GM23338 (cell line): ENCODE measurements at regions not wholly inside any gene's neighbourhood (a gene's known extent, or its start where the extent isn't known, plus 50 kb on each side); places are given as distances from the start of the nearest gene placed in this dataset.

ENCODE experiments used
- ATAC-seq: fragments of 200-7000 bp; cut with Tn5 transposase; 3 replicates; pipeline ENCODE4 v1.9.1; 2020
- DNase-seq: peaks from one replicate; pipeline ENCODE4 v3.0.0-alpha.2; 2015; ENCODE audit warnings: low spot score
- H2AFZ ChIP-seq: fragments of 200-600 bp; sonication (generic); 2 replicates; pipeline ENCODE4 v1.8.0; 2016; ENCODE audit warnings: antibody characterized with exemption, mild to moderate bottlenecking, moderate library complexity
- H3F3A ChIP-seq: fragments of 200-600 bp; sonication (generic); replicated peaks from 2 replicates; pipeline ENCODE4 v1.8.0; 2017; ENCODE audit warnings: antibody characterized with exemption, mixed run types, low read depth
- H3K27ac ChIP-seq: fragments of 200-600 bp; sonication (generic); 2 replicates; pipeline ENCODE4 v1.6.1; 2016; ENCODE audit warnings: low read depth
- H3K27me3 ChIP-seq: fragments of 200-600 bp; sonication (generic); 2 replicates; pipeline ENCODE4 v1.8.0; 2016; ENCODE audit warnings: mild to moderate bottlenecking, mixed run types, moderate library complexity; ENCODE audit not compliant: insufficient read depth
- H3K36me3 ChIP-seq: fragments of 200-600 bp; sonication (generic); 2 replicates; pipeline ENCODE4 v1.8.0; 2016; ENCODE audit warnings: mild to moderate bottlenecking; ENCODE audit not compliant: insufficient read depth
- H3K4me1 ChIP-seq: fragments of 200-600 bp; sonication (generic); 2 replicates; pipeline ENCODE4 v1.8.0; 2016; ENCODE audit warnings: mild to moderate bottlenecking, moderate library complexity; ENCODE audit not compliant: insufficient read depth
- H3K4me2 ChIP-seq: fragments of 200-600 bp; sonication (generic); 2 replicates; pipeline ENCODE4 v1.7.1; 2017; ENCODE audit warnings: mixed run types
- H3K4me3 ChIP-seq: fragments of 200-600 bp; sonication (generic); 2 replicates; pipeline ENCODE4 v1.6.1; 2016; ENCODE audit warnings: mixed run types
- H3K79me2 ChIP-seq: fragments of 200-600 bp; sonication (generic); replicated peaks from 2 replicates; pipeline ENCODE4 v1.8.0; 2017; ENCODE audit warnings: mild to moderate bottlenecking; ENCODE audit not compliant: insufficient read depth
- H3K9me2 ChIP-seq: fragments of 200-600 bp; sonication (generic); 2 replicates; pipeline ENCODE4 v1.8.0; 2017; ENCODE audit not compliant: insufficient read depth
- H4K20me1 ChIP-seq: fragments of 200-600 bp; sonication (generic); replicated peaks from 2 replicates; pipeline ENCODE4 v1.8.0; 2017; ENCODE audit warnings: mild to moderate bottlenecking; ENCODE audit not compliant: insufficient read depth
- H3K27ac Mint-ChIP-seq: 2 replicates; pipeline ENCODE4 v1.8.0; 2020; ENCODE audit warnings: inconsistent platforms, mild to moderate bottlenecking, moderate library complexity, mixed read lengths
- H3K27me3 Mint-ChIP-seq: 3 replicates; pipeline ENCODE4 v1.8.0; 2022; ENCODE audit warnings: low read depth, mild to moderate bottlenecking, moderate library complexity, mixed read lengths, inconsistent platforms; ENCODE audit not compliant: insufficient read depth, poor library complexity
- H3K36me3 Mint-ChIP-seq: 3 replicates; pipeline ENCODE4 v1.8.0; 2021; ENCODE audit warnings: low read depth, mild to moderate bottlenecking, inconsistent platforms, moderate library complexity, mixed read lengths
- H3K4me1 Mint-ChIP-seq: 3 replicates; pipeline ENCODE4 v1.8.0; 2020; ENCODE audit warnings: mild to moderate bottlenecking, inconsistent platforms, mixed read lengths
- H3K4me3 Mint-ChIP-seq: 3 replicates; pipeline ENCODE4 v1.8.0; 2021; ENCODE audit warnings: moderate library complexity, mild to moderate bottlenecking, inconsistent platforms, mixed read lengths
- H3K9me3 Mint-ChIP-seq: 3 replicates; pipeline ENCODE4 v1.8.0; 2020; ENCODE audit warnings: moderate library complexity, mild to moderate bottlenecking, inconsistent platforms, mixed read lengths
- CREB1 ChIP-seq: fragments of 250-450 bp; sonication (Bioruptor Pico); IDR thresholded peaks from 2 replicates; pipeline ENCODE4 v1.5.0; 2020; ENCODE audit warnings: low read depth, mild to moderate bottlenecking, moderate library complexity
- EZH2 ChIP-seq: fragments of 200-600 bp; sonication (generic); IDR thresholded peaks from one replicate; pipeline ENCODE4 v1.8.0; 2017; ENCODE audit warnings: antibody characterized with exemption, mild to moderate bottlenecking, low read depth; ENCODE audit not compliant: unreplicated experiment
- EZH2phosphoT487 ChIP-seq: fragments of 200-600 bp; sonication (generic); IDR thresholded peaks from one replicate; pipeline ENCODE4 v1.8.1; 2018; ENCODE audit warnings: antibody characterized with exemption; ENCODE audit not compliant: unreplicated experiment
- JUNB ChIP-seq: IDR thresholded peaks from one replicate; pipeline ENCODE4 v1.6.1; 2016; ENCODE audit warnings: antibody characterized with exemption; ENCODE audit not compliant: unreplicated experiment
- POLR2AphosphoS5 ChIP-seq: IDR thresholded peaks from 2 replicates; pipeline ENCODE4 v1.6.1; 2016; ENCODE audit warnings: antibody characterized with exemption, low read depth
- STAT1 ChIP-seq: IDR thresholded peaks from one replicate; pipeline ENCODE4 v1.6.1; 2016; ENCODE audit warnings: antibody characterized with exemption; ENCODE audit not compliant: unreplicated experiment
- ZNF114 ChIP-seq: fragments of 250-450 bp; sonication (Bioruptor Pico); IDR thresholded peaks from 2 replicates; pipeline ENCODE4 v1.5.0; 2020; ENCODE audit warnings: mild to moderate bottlenecking, moderate library complexity
- TF ChIP-seq, protein P1 (sequence below), 2 experiments: fragments of 200-600 bp in 1 of 2; sonication (generic) in 1 of 2; conservative IDR thresholded peaks; 2 replicates each; pipeline versions ENCODE4 v1.5.1 to v1.6.1; 2016 to 2017; ENCODE audit warnings: antibody characterized with exemption in 2 of 2, low read depth in 2 of 2, mild to moderate bottlenecking in 2 of 2, moderate library complexity in 1 of 2
- TF ChIP-seq, protein P2 (sequence below): IDR thresholded peaks from 2 replicates; pipeline ENCODE4 v1.6.1; 2016; ENCODE audit warnings: antibody characterized with exemption
- TF ChIP-seq, protein P3 (sequence below): fragments of 250-450 bp; sonication (Bioruptor Pico); IDR thresholded peaks from 2 replicates; pipeline ENCODE4 v1.5.0; 2020; ENCODE audit warnings: mild to moderate bottlenecking, moderate library complexity

DNA sequence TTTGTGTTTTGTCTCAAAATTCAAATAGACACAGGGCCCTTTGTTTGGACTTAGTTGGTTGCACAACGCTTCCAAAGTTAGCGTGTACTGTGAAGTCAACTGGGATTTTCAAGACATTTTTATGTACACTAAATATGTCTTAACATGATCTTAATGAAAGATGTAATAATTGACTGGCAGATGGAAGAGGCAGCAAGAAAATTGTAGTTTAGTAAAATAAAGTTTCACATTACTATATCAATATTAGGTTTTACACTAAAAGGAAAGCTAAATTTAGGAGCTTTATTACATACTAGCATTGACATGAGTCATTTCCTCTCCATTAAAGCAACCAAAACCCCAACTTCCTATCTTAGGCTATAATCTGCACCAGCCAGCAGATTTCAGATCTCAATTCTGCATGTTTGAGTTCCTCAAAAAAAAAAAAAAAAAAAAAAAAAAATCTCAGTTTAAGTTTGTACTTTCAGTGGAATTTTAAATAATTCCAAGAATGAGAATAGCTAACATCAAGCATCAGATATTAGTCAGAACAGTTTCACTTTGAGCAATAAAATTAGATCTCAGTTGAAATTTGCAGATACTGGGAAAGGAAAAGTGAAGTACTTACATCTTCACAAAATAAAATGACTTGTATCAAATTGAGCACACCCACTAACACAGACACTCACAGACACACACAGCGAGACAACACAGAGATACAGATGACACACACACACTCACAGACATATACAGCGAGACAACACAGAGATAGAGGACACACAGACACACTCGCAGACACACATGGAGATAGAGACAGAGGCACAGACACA lies 346.6 kb upstream of the KLF6 start:
- no peak overlapping the region for H3K4me2 ChIP-seq
- H3F3A ChIP-seq, result no peaks in the 10 kb centered on the region
- H3K9me3 Mint-ChIP-seq, result peaks cover under 1% of the 10 kb centered on the region; the same call in 2 of the 3 replicates
- no peak overlapping the region for H2AFZ ChIP-seq
- H3K9me2 ChIP-seq, result peaks cover 17% of the 10 kb centered on the region; the same call in 1 of the 2 replicates
- H3K36me3 ChIP-seq, result no peaks in the 10 kb centered on the region; the same call in 1 of the 2 replicates
- H3K36me3 Mint-ChIP-seq, result peaks cover under 1% of the 10 kb centered on the region; the same call in 2 of the 3 replicates
- no peak for DNase-seq
- ATAC-seq, result no peak
- no peak overlapping the region for H3K27ac Mint-ChIP-seq
- H3K4me3 ChIP-seq, result no peak overlapping the region
- H3K27me3 ChIP-seq, result no peaks in the 10 kb centered on the region
- peaks cover 12% of the 10 kb centered on the region for H3K4me1 Mint-ChIP-seq
- no peaks in the 10 kb centered on the region; the same call in 1 of the 2 replicates for H4K20me1 ChIP-seq
- TF ChIP-seq POLR2AphosphoS5 (no peak), EZH2phosphoT487 (no peak), ZNF114 (CRISPR knock-in tag) (no peak)
- TF ChIP-seq, protein P1, sequence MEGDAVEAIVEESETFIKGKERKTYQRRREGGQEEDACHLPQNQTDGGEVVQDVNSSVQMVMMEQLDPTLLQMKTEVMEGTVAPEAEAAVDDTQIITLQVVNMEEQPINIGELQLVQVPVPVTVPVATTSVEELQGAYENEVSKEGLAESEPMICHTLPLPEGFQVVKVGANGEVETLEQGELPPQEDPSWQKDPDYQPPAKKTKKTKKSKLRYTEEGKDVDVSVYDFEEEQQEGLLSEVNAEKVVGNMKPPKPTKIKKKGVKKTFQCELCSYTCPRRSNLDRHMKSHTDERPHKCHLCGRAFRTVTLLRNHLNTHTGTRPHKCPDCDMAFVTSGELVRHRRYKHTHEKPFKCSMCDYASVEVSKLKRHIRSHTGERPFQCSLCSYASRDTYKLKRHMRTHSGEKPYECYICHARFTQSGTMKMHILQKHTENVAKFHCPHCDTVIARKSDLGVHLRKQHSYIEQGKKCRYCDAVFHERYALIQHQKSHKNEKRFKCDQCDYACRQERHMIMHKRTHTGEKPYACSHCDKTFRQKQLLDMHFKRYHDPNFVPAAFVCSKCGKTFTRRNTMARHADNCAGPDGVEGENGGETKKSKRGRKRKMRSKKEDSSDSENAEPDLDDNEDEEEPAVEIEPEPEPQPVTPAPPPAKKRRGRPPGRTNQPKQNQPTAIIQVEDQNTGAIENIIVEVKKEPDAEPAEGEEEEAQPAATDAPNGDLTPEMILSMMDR (conservative IDR thresholded peaks at IDR 0.05; ENCODE audit: low read depth in 2 of 2), result no peak
- TF ChIP-seq, protein P2, sequence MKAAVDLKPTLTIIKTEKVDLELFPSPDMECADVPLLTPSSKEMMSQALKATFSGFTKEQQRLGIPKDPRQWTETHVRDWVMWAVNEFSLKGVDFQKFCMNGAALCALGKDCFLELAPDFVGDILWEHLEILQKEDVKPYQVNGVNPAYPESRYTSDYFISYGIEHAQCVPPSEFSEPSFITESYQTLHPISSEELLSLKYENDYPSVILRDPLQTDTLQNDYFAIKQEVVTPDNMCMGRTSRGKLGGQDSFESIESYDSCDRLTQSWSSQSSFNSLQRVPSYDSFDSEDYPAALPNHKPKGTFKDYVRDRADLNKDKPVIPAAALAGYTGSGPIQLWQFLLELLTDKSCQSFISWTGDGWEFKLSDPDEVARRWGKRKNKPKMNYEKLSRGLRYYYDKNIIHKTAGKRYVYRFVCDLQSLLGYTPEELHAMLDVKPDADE, result no peak
- no peaks in the 10 kb centered on the region for H3K27me3 Mint-ChIP-seq
- peaks cover 4% of the 10 kb centered on the region; the same call in 1 of the 2 replicates for H3K4me1 ChIP-seq
- H3K27ac ChIP-seq, result no peak overlapping the region
- no peak overlapping the region for H3K4me3 Mint-ChIP-seq
- H3K79me2 ChIP-seq, result no peaks in the 10 kb centered on the region

DNA sequence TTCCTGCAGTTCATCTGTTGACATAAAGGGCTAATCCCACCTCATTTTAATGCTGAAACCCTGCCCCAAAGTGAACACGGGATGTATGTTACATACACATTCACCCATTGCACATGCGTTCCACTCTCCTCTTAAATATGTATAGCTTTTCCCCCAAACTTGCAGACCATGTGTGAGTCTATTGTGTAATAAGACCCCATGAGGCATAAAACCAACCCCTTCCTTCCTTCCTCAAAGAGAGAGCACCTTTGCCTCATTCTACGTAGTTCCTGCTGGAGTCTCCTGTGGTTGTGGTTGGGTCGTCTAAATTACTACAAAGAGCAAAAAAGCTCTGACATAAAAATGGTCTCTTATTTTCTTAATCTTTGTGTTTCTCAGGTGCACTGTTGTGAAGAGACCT lies 345.7 kb upstream of the KLF6 start:
- Histone ChIP-seq H3K27me3 (no peaks in the 10 kb centered on the region), H3K4me1 (peaks cover 4% of the 10 kb centered on the region; the same call in 1 of the 2 replicates), H3K4me2 (no peak overlapping the region), H3K4me3 (no peak overlapping the region), H3K36me3 (no peaks in the 10 kb centered on the region; the same call in 1 of the 2 replicates), H3K9me2 (peaks cover 14% of the 10 kb centered on the region; the same call in 1 of the 2 replicates), H3K79me2 (no peaks in the 10 kb centered on the region), H3F3A (no peaks in the 10 kb centered on the region), H3K27ac (no peak overlapping the region), H2AFZ (peak overlapping the region; percentile 81), H4K20me1 (no peaks in the 10 kb centered on the region; the same call in 1 of the 2 replicates)
- no peak for ATAC-seq
- TF ChIP-seq EZH2 (no peak), STAT1 (no peak), POLR2AphosphoS5 (no peak), JUNB (no peak), CREB1 (CRISPR knock-in tag) (no peak)
- TF ChIP-seq, protein P3, sequence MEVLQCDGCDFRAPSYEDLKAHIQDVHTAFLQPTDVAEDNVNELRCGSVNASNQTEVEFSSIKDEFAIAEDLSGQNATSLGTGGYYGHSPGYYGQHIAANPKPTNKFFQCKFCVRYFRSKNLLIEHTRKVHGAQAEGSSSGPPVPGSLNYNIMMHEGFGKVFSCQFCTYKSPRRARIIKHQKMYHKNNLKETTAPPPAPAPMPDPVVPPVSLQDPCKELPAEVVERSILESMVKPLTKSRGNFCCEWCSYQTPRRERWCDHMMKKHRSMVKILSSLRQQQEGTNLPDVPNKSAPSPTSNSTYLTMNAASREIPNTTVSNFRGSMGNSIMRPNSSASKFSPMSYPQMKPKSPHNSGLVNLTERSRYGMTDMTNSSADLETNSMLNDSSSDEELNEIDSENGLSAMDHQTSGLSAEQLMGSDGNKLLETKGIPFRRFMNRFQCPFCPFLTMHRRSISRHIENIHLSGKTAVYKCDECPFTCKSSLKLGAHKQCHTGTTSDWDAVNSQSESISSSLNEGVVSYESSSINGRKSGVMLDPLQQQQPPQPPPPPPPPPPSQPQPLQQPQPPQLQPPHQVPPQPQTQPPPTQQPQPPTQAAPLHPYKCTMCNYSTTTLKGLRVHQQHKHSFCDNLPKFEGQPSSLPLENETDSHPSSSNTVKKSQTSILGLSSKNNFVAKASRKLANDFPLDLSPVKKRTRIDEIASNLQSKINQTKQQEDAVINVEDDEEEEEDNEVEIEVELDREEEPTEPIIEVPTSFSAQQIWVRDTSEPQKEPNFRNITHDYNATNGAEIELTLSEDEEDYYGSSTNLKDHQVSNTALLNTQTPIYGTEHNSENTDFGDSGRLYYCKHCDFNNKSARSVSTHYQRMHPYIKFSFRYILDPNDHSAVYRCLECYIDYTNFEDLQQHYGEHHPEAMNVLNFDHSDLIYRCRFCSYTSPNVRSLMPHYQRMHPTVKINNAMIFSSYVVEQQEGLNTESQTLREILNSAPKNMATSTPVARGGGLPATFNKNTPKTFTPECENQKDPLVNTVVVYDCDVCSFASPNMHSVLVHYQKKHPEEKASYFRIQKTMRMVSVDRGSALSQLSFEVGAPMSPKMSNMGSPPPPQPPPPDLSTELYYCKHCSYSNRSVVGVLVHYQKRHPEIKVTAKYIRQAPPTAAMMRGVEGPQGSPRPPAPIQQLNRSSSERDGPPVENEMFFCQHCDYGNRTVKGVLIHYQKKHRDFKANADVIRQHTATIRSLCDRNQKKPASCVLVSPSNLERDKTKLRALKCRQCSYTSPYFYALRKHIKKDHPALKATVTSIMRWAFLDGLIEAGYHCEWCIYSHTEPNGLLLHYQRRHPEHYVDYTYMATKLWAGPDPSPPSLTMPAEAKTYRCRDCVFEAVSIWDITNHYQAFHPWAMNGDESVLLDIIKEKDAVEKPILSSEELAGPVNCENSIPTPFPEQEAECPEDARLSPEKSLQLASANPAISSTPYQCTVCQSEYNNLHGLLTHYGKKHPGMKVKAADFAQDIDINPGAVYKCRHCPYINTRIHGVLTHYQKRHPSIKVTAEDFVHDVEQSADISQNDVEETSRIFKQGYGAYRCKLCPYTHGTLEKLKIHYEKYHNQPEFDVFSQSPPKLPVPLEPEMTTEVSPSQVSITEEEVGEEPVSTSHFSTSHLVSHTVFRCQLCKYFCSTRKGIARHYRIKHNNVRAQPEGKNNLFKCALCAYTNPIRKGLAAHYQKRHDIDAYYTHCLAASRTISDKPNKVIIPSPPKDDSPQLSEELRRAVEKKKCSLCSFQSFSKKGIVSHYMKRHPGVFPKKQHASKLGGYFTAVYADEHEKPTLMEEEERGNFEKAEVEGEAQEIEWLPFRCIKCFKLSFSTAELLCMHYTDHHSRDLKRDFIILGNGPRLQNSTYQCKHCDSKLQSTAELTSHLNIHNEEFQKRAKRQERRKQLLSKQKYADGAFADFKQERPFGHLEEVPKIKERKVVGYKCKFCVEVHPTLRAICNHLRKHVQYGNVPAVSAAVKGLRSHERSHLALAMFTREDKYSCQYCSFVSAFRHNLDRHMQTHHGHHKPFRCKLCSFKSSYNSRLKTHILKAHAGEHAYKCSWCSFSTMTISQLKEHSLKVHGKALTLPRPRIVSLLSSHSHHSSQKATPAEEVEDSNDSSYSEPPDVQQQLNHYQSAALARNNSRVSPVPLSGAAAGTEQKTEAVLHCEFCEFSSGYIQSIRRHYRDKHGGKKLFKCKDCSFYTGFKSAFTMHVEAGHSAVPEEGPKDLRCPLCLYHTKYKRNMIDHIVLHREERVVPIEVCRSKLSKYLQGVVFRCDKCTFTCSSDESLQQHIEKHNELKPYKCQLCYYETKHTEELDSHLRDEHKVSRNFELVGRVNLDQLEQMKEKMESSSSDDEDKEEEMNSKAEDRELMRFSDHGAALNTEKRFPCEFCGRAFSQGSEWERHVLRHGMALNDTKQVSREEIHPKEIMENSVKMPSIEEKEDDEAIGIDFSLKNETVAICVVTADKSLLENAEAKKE (CRISPR knock-in tag), result no peak
- Mint-ChIP-seq H3K4me3 (no peak overlapping the region), H3K27ac (no peak overlapping the region), H3K27me3 (no peaks in the 10 kb centered on the region), H3K36me3 (peaks cover 6% of the 10 kb centered on the region; the same call in 2 of the 3 replicates), H3K9me3 (peaks cover 7% of the 10 kb centered on the region; the same call in 2 of the 3 replicates), H3K4me1 (peaks cover 12% of the 10 kb centered on the region)
- no peak for DNase-seq
